ENCODE measurements at regions not wholly inside any gene's neighbourhood (a gene's known extent, or its start where the extent isn't known, plus 50 kb on each side); places are given as distances from the start of the nearest gene placed in this dataset.
"Not testable (repeated sequence)": the region's sequence is repeated elsewhere in the genome, so short reads cannot be mapped to it uniquely, and the experiment has no call there.

GRCh38 chr13:76668716-76669115, 217.5 kb downstream of the KCTD12 start:
- Histone ChIP-seq H3K27me3 (no peaks in the 10 kb centered on the region), H3K4me1 (no peaks in the 10 kb centered on the region), H3K27ac (no peak overlapping the region), H3K36me3 (no peaks in the 10 kb centered on the region), H3K9me3 (no peaks in the 10 kb centered on the region), H3K4me3 (no peak overlapping the region)
- no peak for TF ChIP-seq POLR2AphosphoS5 (IDR thresholded peaks at IDR 0.05)
- no peak for ATAC-seq
- WGBS, 2 donors (ENCODE audit: low coverage in 1 of 2), result 63 to 70% methylated on average over 4 to 5 of the region's 5 CpGs

DNA sequence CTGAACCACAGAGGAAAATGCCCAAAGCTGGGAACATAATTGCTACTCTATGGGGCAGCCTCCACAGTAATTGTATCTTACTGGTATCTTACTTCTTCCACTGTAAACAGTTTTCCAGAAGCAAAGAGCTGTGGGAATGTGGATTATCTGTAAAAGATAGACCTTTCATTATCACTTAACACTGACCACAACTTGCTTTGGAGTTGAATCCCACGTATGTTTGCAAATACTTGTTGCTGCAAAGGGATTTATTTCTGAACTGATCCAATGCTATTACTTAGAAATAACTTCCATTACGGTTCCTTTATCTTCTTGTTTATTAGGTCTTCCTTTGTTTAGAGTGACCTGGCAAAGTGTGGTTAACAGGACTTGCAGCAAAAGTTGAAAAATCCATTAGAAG, 218.1 kb downstream of the KCTD12 start:
- Histone ChIP-seq H3K36me3 (no peaks in the 10 kb centered on the region), H3K9me3 (no peaks in the 10 kb centered on the region), H3K27me3 (no peaks in the 10 kb centered on the region), H3K27ac (no peak overlapping the region), H3K4me1 (no peaks in the 10 kb centered on the region), H3K4me3 (no peak overlapping the region)
- WGBS, 2 donors (ENCODE audit: low coverage in 1 of 2), result 40 to 62% methylated on average over 2 of the region's 2 CpGs
- ATAC-seq, result no peak
- TF ChIP-seq POLR2AphosphoS5 (IDR thresholded peaks at IDR 0.05) (no peak), EP300 (IDR thresholded peaks at IDR 0.05) (no peak)
- TF ChIP-seq, protein P1, sequence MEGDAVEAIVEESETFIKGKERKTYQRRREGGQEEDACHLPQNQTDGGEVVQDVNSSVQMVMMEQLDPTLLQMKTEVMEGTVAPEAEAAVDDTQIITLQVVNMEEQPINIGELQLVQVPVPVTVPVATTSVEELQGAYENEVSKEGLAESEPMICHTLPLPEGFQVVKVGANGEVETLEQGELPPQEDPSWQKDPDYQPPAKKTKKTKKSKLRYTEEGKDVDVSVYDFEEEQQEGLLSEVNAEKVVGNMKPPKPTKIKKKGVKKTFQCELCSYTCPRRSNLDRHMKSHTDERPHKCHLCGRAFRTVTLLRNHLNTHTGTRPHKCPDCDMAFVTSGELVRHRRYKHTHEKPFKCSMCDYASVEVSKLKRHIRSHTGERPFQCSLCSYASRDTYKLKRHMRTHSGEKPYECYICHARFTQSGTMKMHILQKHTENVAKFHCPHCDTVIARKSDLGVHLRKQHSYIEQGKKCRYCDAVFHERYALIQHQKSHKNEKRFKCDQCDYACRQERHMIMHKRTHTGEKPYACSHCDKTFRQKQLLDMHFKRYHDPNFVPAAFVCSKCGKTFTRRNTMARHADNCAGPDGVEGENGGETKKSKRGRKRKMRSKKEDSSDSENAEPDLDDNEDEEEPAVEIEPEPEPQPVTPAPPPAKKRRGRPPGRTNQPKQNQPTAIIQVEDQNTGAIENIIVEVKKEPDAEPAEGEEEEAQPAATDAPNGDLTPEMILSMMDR (IDR thresholded peaks at IDR 0.05), result no peak

DNA sequence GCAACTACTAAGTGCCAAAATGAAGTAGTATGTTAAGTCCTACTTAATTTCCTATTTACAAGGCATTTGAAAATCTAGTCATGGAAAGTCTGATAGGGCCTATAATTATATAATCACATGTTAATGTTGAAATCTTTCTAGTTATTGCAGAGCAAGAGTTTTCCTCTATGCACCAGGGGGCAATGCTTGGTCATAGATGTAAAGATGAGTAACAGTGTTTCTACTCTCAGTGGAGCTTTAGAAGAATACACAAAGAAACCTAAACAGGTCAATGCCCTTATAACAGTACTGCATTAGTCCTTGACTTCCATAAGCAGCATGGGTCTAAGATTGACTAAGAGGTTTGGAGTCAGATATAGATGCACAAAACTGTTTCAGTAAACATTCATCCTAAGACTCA, 218.7 kb downstream of the KCTD12 start:
- TF ChIP-seq POLR2AphosphoS5 (IDR thresholded peaks at IDR 0.05) (no peak), POLR2A (IDR thresholded peaks at IDR 0.05) (no peak)
- TF ChIP-seq, protein P1 (IDR thresholded peaks at IDR 0.05), result peak in 3 of 4 experiments; percentile 40 to 47 (median 46)
- no peak overlapping the region for H3K4me3 ChIP-seq
- H3K27me3 ChIP-seq, result no peaks in the 10 kb centered on the region
- H3K27ac ChIP-seq, result no peak overlapping the region
- no peaks in the 10 kb centered on the region for H3K36me3 ChIP-seq
- no peaks in the 10 kb centered on the region for H3K9me3 ChIP-seq
- peak; percentile 29 for ATAC-seq
- H3K4me1 ChIP-seq, result no peaks in the 10 kb centered on the region

- peak; percentile 71 for ATAC-seq
- WGBS, 2 donors (ENCODE audit: low coverage in 1 of 2), result 37 to 58% methylated on average over 4 of the region's 4 CpGs
- Histone ChIP-seq H3K9me3 (no peaks in the 10 kb centered on the region), H3K27me3 (no peaks in the 10 kb centered on the region), H3K36me3 (no peaks in the 10 kb centered on the region), H3K27ac (no peak overlapping the region), H3K4me1 (no peaks in the 10 kb centered on the region), H3K4me3 (no peak overlapping the region)
- TF ChIP-seq, protein P1 (IDR thresholded peaks at IDR 0.05), result no peak
- TF ChIP-seq POLR2AphosphoS5 (IDR thresholded peaks at IDR 0.05) (no peak), EP300 (IDR thresholded peaks at IDR 0.05) (no peak), POLR2A (IDR thresholded peaks at IDR 0.05) (no peak)
Observed at GRCh38 chr13:76663592-76664335, 222.4 kb downstream of the KCTD12 start.

GRCh38 chr13:76659074-76659473, 227.1 kb downstream of the KCTD12 start:
- H3K27me3 ChIP-seq, H3K36me3 ChIP-seq, ATAC-seq, H3K9me3 ChIP-seq, H3K27ac ChIP-seq, H3K4me1 ChIP-seq, H3K4me3 ChIP-seq: not testable (repeated sequence)
- WGBS, 2 donors (ENCODE audit: low coverage in 1 of 2), result 90 to 100% methylated on average over 2 to 7 of the region's 7 CpGs

DNA sequence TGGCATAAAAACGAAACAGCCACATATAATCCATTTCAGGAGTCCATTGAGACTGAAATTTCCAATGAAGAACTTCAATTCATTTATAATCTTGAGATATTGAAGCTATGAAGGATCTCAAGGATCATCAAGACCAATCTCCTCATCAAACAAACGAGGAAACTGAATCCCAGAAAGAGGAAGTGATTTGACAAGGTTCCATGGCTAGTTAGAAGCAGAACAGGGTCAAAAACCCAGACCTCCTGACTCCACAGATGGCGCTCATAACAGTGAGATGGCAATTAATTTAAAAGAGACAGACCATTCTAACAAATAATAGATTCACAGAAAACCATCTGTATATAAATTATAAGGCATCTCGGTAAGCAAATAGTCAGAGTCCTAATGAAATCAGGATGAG, 229.7 kb downstream of the KCTD12 start:
- H3K4me3 ChIP-seq, result no peak overlapping the region
- H3K36me3 ChIP-seq, result no peaks in the 10 kb centered on the region
- H3K9me3 ChIP-seq, result no peaks in the 10 kb centered on the region
- TF ChIP-seq EP300 (IDR thresholded peaks at IDR 0.05), result no peak
- TF ChIP-seq, protein P1 (IDR thresholded peaks at IDR 0.05), result no peak
- TF ChIP-seq POLR2A (IDR thresholded peaks at IDR 0.05), result no peak
- no peak for TF ChIP-seq POLR2AphosphoS5 (IDR thresholded peaks at IDR 0.05)
- 80 to 90% methylated on average over 4 of the region's 4 CpGs for WGBS, 2 donors (ENCODE audit: low coverage in 1 of 2)
- no peaks in the 10 kb centered on the region for H3K27me3 ChIP-seq
- ATAC-seq, result no peak
- no peak overlapping the region for H3K27ac ChIP-seq
- H3K4me1 ChIP-seq, result no peaks in the 10 kb centered on the region
